Hindlimb muscle (tissue), 1 donor: ENCODE measurements at regions not wholly inside any gene's neighbourhood (a gene's known extent, or its start where the extent isn't known, plus 50 kb on each side); places are given as distances from the start of the nearest gene placed in this dataset.

Experiments used
- DNase-seq: peaks from one replicate; pipeline ENCODE4 v3.0.0-alpha.2; 2013

DNA sequence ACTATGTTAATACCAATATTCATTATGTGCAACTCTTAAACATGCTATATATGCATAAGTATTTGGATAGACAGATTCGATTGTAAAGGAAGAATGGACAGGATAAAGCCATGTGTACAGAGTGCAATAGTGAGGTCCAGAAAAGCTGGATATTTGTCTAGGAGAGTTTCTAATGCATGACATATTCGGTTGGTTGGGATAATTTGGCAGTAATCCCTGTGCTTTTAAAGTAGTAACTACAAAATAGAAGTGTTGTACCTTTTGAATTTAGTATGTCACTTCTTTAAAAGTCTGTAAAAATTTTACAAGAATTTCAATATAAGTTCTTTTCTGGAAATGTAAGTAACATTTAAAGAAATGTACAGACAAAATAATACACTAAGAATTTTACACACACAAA is 774.5 kb downstream of the USP25 start:
- DNase-seq: no peak

DNA sequence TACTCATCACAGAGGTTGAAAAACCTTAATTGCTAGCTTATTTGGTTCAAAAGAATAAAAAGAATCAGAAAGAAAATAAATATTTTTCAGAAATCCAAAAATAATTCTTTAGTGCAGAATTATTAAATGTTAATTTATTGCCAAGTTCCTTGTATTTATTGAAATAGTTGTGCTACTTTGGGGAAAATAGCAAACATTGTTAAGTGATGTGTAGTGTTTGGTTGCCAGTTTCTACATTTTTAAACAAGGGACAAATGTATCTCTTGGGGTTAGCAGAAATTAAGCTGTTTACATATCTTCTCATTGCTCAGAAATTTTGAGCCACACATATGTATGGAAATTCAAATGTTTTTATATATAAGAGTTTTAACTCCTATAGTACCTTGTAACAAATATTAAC is 775.0 kb downstream of the USP25 start:
- no peak for DNase-seq

DNA sequence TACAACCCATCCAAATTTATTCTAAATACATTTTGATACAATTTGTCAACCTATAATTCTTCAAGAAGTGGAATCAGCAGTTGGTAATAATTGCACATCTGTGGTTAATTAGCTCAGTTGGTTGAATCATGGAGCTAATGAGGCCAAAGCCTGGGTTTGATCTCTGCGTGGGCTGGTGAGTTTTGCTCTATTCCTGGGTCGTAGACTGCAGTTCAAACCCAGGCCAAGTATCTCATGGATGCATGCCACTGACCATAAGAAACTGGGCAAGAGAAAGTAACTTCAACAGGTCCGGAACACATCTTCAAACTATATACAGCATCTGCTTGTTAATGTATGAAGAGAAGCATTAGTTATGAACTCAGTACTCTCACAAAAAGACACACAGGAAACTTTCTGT is 779.7 kb downstream of the USP25 start:
- DNase-seq: peak; percentile 42

DNA sequence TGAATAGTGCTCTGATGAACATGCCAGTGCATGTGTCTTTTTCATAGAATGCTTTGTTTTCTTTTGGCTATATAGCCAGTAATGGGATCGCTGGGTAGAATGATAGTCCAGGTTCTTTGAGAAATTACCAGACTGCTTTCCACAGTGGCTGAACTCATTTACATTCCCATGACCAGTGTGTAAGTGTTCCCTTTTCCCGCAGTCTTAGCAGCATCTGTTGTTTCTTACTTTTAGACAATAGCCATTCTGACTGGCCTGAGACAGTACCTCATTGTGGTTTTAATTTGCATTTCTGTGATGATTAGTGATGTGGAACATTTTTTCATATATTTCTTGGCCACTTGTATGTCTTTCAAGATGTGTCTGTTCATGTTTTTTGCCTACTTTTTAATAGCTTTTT is 784.5 kb downstream of the USP25 start:
- no peak for DNase-seq

DNA sequence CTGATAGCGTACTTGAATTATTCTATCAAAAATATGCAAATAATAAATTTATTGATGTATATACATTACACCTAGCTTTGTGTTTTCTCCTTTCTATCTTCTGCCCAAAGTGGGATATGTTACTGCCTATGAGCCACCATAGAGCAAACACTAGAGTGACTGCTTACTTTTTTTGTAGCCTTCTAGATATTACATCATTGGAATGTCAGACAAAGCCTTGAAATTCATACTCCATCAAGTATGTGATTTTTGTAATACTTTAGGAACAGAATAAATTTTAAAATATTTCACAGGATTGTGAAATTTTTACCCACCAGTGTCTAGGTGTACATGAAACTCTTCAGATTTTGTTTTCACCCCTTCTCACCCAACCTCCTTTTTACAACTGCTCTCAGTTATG is 787.6 kb downstream of the USP25 start:
- no peak for DNase-seq

DNA sequence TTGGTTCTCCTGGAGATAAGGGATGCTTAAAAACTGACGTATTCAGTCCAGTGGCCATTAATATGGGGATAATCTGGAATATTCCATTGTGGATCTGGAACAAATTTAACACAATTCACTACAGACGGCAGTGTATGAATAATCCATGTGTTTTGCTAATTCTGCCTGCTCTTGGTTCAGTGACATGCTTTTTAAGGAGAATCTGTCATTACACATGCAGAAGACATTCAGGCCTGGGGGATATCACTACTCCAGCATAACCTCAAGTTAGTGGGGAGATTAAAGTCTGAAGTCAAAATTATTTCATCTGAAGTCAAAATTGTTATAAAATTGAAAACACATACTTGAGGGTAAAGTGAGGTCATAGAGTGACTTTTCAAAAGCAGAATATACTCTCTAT is 789.3 kb downstream of the USP25 start:
- no peak for DNase-seq

DNA sequence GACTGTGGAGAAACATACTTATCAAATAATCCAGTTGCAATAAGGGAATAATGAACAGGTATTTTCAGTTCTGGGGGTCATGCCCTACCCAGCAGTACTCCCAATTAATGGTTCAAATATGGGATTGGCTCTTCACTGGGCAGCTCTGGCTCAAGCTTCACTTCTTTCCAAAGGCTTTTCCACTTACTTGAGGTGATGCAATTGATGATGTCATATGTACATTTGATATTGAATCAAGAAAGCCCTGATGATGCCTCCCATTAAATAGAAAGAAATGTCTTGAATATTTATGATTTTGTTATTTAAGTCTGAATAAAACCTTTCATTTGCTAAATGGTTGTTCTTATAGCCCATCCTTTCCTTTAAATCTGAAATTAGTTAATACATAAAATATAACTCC is 789.9 kb downstream of the USP25 start:
- no peak for DNase-seq

DNA sequence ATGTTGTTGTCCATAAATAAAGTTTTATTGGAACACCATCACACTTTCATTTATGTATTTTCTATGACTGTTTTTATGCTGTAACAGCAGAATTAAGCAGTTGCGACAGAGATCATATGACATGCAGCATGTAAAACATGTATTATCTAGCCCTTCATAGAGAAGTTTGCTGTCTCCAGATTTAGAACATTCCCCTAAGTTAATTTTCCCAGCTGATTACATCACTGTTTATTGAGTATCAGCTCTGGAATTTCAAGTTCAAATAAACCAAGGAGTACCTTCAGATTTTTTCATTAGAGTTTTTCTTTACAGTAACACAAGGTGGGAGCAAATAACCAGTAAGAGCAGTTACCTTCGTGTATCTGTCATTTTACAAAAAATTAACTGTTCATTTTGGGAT is 792.8 kb downstream of the USP25 start:
- DNase-seq: no peak

DNA sequence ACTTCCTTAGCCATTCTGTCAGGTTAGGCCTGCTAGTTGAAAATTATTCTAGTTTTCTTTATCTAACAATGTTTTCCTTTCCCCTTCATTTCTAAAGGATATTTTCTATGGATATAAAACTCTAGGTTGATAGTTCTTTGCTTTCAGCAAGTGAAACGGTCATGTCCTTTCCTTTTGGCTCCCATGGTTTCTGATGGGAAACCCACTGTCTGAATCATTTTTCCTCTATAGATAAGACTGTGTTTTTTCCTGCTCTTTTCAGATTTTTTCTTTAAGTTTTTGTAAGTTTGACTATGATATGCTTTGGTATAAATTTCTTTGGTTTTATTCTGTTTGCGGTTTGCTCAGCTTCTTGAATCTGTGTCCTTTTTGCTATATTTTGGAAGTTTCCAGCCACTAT is 800.9 kb downstream of the USP25 start:
- DNase-seq: no peak

DNA sequence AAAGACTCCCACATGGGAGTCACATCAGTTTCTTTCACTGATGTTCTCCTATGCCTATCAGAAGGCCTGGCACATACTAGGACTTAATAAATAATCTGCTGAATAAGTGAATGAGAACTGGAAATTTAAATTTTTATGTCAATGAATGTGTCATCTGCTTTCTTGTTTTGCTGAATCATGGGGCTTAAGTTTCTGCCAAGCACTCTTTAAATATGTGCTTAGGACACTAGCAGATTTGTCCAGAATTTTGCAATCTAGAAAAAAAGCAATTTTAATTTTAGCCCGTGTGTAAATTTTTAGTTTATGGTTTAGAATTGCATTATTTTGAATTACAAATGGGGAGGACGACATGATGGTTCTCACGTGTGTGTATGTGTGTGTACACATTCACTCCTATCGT is 803.1 kb downstream of the USP25 start:
- no peak for DNase-seq

DNA sequence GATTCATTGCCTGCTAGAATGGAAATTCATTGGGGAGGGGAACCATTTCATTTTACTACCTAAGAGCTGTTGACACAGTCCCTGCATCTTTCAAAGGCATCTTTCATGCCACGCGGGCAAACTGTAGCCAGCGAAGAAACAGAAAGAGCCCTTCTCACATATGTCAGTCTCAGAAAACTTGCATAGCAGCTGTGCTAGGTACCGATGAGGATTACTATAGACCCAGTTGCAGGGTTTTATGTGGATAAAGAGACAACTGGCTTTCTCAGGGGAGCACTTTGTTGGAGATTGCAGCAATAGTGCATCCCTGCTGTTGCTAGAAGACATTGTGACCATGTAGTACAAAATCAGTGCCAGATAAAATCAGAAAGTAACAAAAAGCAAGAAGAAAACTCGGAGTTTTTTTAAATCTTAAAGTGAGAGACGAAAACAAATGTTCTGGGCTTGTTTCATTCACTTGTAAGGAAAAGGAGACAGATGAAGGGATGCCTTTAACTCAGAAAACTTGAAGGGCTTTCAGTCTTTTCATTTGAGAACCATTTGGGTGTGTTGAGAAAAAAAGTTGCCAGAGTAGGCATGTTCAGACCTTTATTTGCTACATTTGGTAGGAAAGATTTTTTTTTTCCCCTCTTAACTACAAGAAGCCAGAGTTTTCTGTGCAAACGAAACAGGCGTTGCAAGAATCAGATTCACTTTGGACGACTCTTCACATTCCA is 804.1 kb downstream of the USP25 start:
- DNase-seq: peak; percentile 56

DNA sequence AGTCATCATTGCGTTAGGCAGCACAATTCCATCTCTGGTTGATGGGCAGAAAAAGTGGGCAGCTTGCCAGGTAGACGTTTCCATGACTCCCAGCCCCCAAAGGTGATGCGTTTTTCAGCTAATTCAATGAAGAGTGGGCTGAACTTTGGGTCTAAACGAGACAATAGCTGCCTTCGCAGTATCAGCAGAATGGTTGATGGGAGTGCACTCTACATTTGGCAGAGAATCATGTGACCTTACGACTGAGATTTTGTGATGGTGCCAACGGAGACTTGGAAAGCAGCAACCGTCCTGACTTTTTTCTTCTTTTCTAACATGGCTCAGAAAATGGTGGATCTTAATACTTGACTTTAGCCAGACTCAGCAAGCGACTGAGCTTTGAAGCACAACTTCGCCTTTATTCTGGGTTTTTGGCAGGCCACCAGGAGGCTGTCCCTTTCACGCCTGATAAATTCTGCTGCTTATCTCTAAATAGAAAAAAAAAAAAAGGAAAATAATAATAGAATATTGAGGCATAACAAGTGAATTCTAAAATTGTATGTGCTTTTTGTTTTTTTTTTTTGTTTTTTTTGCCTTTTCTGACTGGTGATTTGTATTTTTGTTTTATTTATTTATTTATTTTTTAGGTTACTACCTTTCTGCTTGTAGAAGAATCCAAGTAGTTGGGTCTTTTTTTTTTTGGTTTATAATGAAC is 804.8 kb downstream of the USP25 start:
- peak; percentile 90 for DNase-seq

DNA sequence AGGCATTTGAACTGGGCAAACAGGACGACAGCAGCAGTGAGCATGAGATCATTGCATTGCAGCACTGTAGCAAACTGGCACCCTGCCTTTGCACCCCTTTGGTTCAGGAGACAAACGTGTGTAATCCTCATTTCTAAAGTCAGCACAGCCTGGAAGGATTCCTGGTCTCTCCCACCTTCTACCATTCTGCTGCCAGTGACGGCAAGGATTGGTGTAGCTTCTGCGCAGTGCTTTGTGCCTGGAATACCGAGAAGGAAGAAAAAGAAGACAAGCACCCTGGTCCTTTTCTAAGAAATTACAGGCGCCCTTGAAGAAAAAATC is 805.3 kb downstream of the USP25 start:
- peak; percentile 90 for DNase-seq

DNA sequence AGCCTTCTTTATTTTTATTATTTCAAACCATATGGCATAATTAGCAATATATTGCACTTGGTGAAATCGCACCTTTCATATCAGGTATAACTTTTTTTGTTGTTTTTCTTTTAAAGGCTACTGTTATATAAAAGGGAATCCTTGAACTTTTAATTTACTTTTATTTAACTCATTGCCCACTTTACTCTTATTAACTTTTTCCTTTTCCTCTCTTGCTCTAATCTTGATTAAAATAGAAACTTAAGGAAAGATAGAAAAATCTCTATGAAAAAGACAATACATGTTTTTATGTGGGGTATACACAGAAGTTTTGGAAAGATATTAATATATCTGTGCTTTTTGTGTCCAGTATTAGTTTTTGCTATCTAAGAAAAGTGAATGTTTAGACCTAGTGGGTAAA is 805.8 kb downstream of the USP25 start:
- DNase-seq: no peak

DNA sequence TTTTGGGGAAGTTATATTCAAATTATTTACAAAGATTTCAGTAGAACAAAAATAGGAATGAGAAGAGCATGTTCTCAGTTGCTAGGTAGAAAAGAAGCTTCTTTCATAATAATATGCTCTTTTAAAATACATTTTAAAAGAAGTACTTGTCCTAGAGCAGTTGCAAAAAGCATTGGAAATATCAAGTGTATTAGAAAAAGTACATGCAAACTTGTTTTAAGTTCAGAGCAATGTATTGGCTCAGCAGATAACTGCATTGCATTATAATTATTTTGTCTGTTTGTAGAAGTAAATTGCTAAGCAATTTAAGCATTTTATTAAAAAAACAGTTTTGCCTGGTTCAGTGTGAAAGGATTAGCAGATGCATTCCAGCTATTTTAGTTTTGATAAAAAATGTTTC is 806.4 kb downstream of the USP25 start:
- DNase-seq: no peak

DNA sequence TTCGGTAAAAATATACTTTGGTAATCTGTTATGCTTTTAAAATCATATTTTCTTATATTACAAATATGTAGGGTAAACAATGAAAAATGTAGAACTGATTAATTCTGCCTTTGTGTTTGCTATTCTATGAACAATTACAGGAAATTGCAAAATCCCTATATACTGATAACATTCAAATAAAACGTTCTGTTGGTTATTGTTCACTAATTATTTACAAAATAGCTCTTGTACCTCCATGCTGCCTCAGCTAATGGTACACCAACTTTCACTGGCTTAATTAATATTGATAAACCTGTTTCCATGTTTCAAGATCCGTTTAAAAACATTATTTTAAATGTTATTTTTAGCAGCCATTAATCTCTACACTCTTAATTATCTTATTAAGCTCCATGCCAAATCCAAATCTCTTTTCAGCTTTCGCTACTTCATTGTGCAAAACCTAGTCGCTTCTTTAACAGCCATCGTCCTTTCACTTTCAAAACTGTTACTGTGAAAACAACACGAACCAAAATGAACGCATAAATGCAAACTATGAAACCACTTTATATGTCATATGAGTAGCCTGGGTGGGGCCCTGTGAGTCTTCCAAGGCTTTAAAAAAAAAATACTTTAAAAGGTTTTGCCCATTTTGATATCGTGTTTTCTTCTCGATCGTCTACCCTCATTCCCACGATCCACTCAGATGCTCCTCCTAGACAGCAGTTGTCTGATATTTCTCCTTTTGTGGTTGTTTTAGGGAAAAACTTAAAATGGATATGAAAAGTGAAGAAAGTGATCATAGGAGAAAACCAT is 807.1 kb downstream of the USP25 start:
- peak; percentile 52 for DNase-seq

DNA sequence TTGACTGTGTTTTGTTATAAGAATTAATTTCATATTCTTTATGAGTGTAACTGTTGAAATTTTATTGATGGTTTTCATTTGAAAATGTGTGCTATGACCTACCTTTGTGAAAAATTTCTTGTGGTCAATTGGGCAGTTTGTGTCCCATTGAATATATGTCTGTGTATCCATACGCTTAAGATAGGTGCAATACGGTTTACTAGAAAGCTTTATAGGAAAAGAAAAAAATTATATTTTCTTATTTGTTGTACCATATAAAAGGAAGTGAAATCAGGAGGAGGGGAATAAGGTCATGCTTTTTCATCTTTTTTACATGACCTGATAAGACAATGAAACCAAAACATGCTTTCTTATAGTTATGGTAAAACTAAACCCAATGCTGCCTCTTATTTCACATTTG is 807.7 kb downstream of the USP25 start:
- DNase-seq: no peak

DNA sequence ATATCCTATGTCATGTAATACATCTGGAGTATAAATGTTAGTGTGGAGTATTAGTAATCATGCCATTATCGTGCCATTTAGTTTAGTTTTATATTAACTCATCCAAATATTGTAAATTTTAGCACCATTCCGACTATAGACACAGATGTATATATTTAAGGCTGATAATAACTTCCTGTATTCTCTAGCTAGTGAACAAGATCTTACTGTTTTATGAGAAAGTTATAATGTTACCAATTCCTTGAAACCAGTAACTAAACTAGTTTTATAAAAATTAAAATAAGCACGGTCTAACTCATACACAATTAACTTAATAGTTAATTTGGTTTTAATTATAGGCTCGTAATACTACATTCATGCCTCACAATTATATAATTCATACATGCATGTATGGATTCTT is 808.6 kb downstream of the USP25 start:
- no peak for DNase-seq

DNA sequence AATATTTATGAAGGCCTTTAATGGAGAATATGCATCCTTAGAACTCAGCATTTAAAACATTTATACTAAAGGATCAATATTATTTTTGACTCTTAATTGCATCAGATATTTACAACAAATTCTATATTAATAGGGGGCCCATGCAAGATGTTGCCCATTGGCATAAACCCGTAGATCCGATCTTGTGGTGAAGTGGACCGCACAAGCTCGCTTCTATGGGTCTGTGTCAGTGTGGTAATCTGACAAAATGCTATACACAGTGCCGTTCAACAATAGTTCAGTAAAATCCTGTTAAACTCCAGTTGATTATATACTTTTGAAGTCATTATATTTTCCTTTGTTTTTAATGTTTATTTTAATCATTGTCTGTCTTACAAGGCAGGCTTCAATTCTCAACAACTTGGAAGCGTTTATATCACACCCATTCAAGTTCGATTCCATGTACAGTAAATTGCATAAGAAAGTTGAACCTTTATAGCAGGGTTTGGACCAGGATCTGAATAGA is 809.2 kb downstream of the USP25 start:
- no peak for DNase-seq

DNA sequence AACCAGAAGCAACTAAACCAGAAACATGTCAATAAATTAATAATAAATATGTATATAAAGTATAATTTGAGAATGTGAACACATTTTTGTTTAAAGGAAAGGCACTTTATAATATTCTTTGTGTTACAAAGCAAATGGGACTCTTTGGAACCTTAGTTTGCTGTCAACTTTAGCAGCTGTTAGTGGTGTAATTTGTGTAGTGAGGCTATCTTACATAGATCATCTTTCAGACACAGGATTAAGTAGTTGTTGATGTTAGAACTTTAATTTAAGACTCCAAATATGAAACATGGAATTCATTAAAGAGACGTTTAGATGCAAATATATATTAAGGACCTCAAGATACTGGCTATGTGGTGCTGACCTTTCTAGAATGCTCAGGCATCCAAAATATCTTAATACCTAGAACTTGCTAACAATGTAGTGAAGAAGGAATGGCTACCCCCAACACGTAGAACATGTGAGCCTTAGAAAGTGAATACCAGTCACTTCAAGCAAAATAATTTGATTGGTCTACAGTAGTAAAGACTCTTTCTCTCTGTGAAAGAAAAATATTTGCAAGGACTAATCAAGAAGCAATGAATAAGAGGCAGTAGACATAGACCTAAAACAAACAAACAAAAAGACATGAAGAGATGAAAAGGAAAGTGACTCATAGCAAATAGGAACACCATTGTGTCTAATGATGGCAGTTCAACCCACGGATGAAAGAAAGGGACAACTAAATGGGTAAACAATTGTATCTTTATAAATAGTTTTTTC is 811.4 kb downstream of the USP25 start:
- DNase-seq: no peak

DNA sequence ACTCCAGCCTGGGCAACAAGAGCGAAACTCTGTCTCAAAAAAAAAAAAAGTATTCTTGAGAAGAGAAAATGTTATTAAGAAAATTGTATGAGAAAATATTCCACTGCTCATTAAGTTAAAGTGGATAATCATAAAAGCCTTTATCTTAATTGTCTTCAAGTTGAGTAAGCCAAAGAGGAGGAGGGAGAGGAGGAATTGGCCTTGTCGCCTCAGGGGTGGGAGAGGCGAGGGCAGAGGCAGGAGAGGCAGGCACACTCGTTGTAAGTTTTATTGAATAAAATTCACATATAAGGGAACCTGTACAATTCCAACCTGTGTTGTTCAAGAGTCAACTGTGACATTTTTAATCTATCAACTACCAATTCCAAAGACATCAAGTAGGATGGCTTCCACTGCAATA is 820.3 kb downstream of the USP25 start:
- no peak for DNase-seq

DNA sequence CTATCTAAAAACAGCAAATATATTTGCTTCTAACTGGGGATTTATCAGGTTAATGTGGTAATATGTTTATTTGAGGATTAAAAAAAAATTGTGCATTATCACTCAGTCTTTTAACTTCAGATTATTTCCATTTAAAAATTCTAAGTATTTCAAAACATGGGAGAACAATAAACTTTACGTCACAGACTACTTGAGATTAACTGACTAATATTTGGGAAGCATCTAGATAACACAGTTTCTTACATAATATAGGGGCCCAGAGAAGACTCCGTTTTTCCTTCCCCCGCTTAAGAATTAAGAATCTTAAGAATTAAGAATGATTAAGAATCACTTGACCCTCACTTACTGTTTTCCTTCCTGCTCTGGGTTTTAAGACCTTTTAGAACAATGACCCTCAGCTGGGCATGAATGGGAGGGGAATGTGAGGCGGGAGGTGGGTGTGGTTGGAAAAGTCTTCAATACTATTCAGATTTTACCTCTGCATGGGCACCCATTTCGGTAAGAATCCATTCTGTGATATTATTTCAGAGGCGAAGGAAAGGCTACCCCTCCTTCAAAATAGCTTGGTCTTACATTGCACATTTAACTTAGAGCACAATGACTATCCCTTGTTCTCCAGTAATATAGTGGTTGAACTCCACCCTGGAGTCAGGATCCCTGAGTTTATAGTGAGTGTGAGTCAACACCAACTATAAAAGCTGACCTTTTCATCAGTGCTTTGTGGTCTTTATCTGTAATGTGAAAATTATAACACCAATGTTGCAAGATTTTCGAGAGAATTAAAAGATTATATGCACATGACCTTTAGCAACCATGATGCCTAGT is 821.3 kb downstream of the USP25 start:
- DNase-seq: no peak
